GM19023 (cell line): ENCODE measurements at regions not wholly inside any gene's neighbourhood (a gene's known extent, or its start where the extent isn't known, plus 50 kb on each side); places are given as distances from the start of the nearest gene placed in this dataset.
"Not testable (repeated sequence)": the region's sequence is repeated elsewhere in the genome, so short reads cannot be mapped to it uniquely, and the experiment has no call there.

Experiments used
- ATAC-seq: cut with Tn5 transposase; IDR thresholded peaks from one replicate; pipeline ENCODE4 v1.9.1; 2021; ENCODE audit warnings: mild to moderate bottlenecking, moderate library complexity; ENCODE audit not compliant: unreplicated experiment

- ATAC-seq = no peak
These were observed 506.5 kb downstream of the TSN start for GRCh38 chr2:122261911-122262310.

- ATAC-seq = no peak
These were observed 508.3 kb downstream of the TSN start for GRCh38 chr2:122263746-122264145.

- ATAC-seq = no peak
These were observed 511.2 kb downstream of the TSN start for GRCh38 chr2:122266636-122267035.

- ATAC-seq = no peak
These were observed 512.5 kb downstream of the TSN start for GRCh38 chr2:122267947-122268346.

GRCh38 chr2:122273785-122274419 lies 518.5 kb downstream of the TSN start:
- ATAC-seq = no peak

GRCh38 chr2:122277956-122278355 lies 522.5 kb downstream of the TSN start:
- ATAC-seq = no peak

GRCh38 chr2:122300758-122301157 lies 545.3 kb downstream of the TSN start:
- no peak for ATAC-seq

GRCh38 chr2:122307763-122308162 lies 552.3 kb downstream of the TSN start:
- ATAC-seq = no peak

- no peak for ATAC-seq
These were observed 559.9 kb downstream of the TSN start for GRCh38 chr2:122315306-122315705.

GRCh38 chr2:122319539-122320132 lies 564.2 kb downstream of the TSN start:
- no peak for ATAC-seq

- ATAC-seq = no peak
These were observed 567.4 kb downstream of the TSN start for GRCh38 chr2:122322815-122323214.

- no peak for ATAC-seq
These were observed 568.5 kb downstream of the TSN start for GRCh38 chr2:122323927-122324326.

GRCh38 chr2:122326471-122326870 lies 571.0 kb downstream of the TSN start:
- ATAC-seq = no peak

- ATAC-seq = no peak
These were observed 573.4 kb downstream of the TSN start for GRCh38 chr2:122328816-122329215.

- ATAC-seq = no peak
These were observed 573.8 kb downstream of the TSN start for GRCh38 chr2:122329278-122329677.

GRCh38 chr2:122333932-122334331 lies 578.5 kb downstream of the TSN start:
- ATAC-seq = no peak

GRCh38 chr2:122338000-122338399 lies 582.5 kb downstream of the TSN start:
- ATAC-seq = no peak

GRCh38 chr2:122340246-122340645 lies 584.8 kb downstream of the TSN start:
- ATAC-seq = peak; percentile 92

GRCh38 chr2:122341007-122341406 lies 585.6 kb downstream of the TSN start:
- ATAC-seq = peak; percentile 15

GRCh38 chr2:122352151-122352550 lies 596.7 kb downstream of the TSN start:
- not testable (repeated sequence) for ATAC-seq

- ATAC-seq = no peak
These were observed 602.5 kb downstream of the TSN start for GRCh38 chr2:122357998-122358397.

- no peak for ATAC-seq
These were observed 603.3 kb downstream of the TSN start for GRCh38 chr2:122358729-122359128.

- no peak for ATAC-seq
These were observed 608.4 kb downstream of the TSN start for GRCh38 chr2:122363885-122364284.
